Spinal cord (tissue), 9 donors: ENCODE measurements at regions not wholly inside any gene's neighbourhood (a gene's known extent, or its start where the extent isn't known, plus 50 kb on each side); places are given as distances from the start of the nearest gene placed in this dataset.

Experiments used
- DNase-seq, 6 donors: peaks; one replicate each; pipeline versions ENCODE4 v3.0.0 to v3.0.0-alpha.2; 2013 to 2015; ENCODE audit warnings: low spot score in 6 of 6, low read depth in 4 of 6
- H3K27ac ChIP-seq: one replicate; pipeline ENCODE4 v1.5.1; 2013; ENCODE audit warnings: low read depth, low read length, control low read depth
- H3K27me3 ChIP-seq: one replicate; pipeline ENCODE4 v1.6.1; 2013; ENCODE audit warnings: low read length; ENCODE audit not compliant: control insufficient read depth, insufficient read depth
- H3K36me3 ChIP-seq: one replicate; pipeline ENCODE4 v1.6.1; 2013; ENCODE audit warnings: low read length; ENCODE audit not compliant: control insufficient read depth, insufficient read depth
- H3K4me1 ChIP-seq: one replicate; pipeline ENCODE4 v1.6.1; 2013; ENCODE audit warnings: low read length; ENCODE audit not compliant: control insufficient read depth, insufficient read depth
- H3K4me3 ChIP-seq: one replicate; pipeline ENCODE4 v1.5.1; 2013; ENCODE audit warnings: low read depth, low read length, control low read depth
- H3K9me3 ChIP-seq: one replicate; pipeline ENCODE4 v1.6.1; 2013; ENCODE audit warnings: low read length; ENCODE audit not compliant: control insufficient read depth, insufficient read depth
- WGBS: methylation state at CpG from one replicate; pipeline ENCODE4 v1.1.5; 2013; ENCODE audit warnings: missing lambda C conversion rate; ENCODE audit not compliant: insufficient coverage; 5-methylcytosine and 5-hydroxymethylcytosine counted together
- donor health status: healthy.

DNA sequence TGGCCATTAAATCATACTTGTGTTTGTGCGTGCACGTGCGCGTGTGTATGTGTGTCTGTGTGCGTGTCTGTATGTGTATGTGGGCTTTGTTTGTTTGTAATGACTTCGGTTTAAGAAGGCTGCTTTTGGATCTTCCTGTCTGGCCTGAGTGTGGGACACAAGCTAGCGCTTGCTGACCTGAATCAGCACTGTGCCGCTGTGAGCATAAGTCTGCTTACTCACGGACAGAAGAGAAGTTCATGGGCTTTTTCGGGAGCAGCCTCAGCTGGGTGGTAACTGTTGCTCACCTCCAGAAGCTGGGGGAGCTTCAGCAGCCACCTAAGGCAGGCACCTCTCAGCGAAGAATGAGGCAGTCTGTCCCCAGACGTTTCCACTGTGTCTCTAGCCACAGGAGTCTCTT lies 56.1 kb upstream of the TRUB1 start:
- WGBS, result 66% methylated on average over 12 of the region's 12 CpGs
- H3K27me3 ChIP-seq, result no peaks in the 10 kb centered on the region
- H3K9me3 ChIP-seq, result no peaks in the 10 kb centered on the region
- DNase-seq, result peak in 1 of 6 donors; percentile 26
- H3K27ac ChIP-seq, result peak overlapping the region; percentile 16
- peaks cover 17% of the 10 kb centered on the region for H3K4me1 ChIP-seq
- no peak overlapping the region for H3K4me3 ChIP-seq
- no peaks in the 10 kb centered on the region for H3K36me3 ChIP-seq

DNA sequence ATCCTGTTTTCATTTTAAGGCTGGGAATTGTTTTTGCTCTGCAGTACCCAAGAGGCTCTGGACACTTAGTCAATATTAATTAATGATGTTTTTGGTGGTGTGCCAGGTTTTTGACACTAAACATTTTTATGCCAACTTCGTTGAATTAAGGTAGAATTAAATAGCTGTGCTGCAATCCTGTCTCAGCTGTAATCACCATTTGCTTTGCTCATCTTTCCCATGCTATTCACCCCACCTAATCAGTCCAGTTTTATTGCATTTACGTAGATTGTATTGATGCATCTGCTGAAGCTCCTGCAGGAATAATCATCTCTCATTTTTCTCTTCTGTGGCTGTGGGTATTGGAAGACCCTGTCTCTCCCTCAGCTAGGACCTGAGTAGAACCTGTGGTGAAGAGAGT lies 52.6 kb upstream of the TRUB1 start:
- Histone ChIP-seq H3K36me3 (no peaks in the 10 kb centered on the region), H3K9me3 (no peaks in the 10 kb centered on the region), H3K27me3 (no peaks in the 10 kb centered on the region), H3K27ac (no peak overlapping the region), H3K4me3 (no peak overlapping the region), H3K4me1 (peaks cover 17% of the 10 kb centered on the region)
- WGBS, result no CpG with 5 or more reads among the region's 2 CpGs
- DNase-seq, result peak in 1 of 6 donors; percentile 64
